HCT116 (cell line): ENCODE measurements at regions not wholly inside any gene's neighbourhood (a gene's known extent, or its start where the extent isn't known, plus 50 kb on each side); places are given as distances from the start of the nearest gene placed in this dataset.

Source experiments
- CTCF ChIP-seq, 3 experiments: fragments of 200-600 bp in 1 of 3; sonication (generic) in 1 of 3; IDR thresholded peaks in 2 of 3; conservative IDR thresholded peaks in 1 of 3; 2 replicates each; pipeline ENCODE4 v1.5.1; 2012 to 2017; ENCODE audit warnings: low read depth in 2 of 3, low read length in 2 of 3, antibody characterized with exemption in 1 of 3, borderline replicate concordance in 1 of 3, control low read depth in 1 of 3, mild to moderate bottlenecking in 1 of 3, mixed read lengths in 1 of 3, mixed run types in 1 of 3, moderate library complexity in 1 of 3; ENCODE audit not compliant: insufficient read depth in 1 of 3
- EGR1 ChIP-seq: IDR thresholded peaks from 2 replicates; pipeline ENCODE4 v1.6.1; 2012; ENCODE audit warnings: low read depth
- ELF1 ChIP-seq: IDR thresholded peaks from 2 replicates; pipeline ENCODE4 v1.6.1; 2012; ENCODE audit warnings: low read depth, borderline replicate concordance
- EZH2 ChIP-seq: fragments of 200-600 bp; sonication (generic); IDR thresholded peaks from 2 replicates; pipeline ENCODE4 v1.6.1; 2017; ENCODE audit warnings: antibody characterized with exemption, mixed run types
- EZH2phosphoT487 ChIP-seq: fragments of 200-600 bp; IDR thresholded peaks from 2 replicates; pipeline ENCODE4 v1.6.1; 2018; ENCODE audit warnings: antibody characterized with exemption, borderline replicate concordance
- POLR2A ChIP-seq: IDR thresholded peaks from 2 replicates; pipeline ENCODE4 v1.7.0; 2011; ENCODE audit warnings: borderline replicate concordance; ENCODE audit not compliant: insufficient read depth, insufficient read length; ENCODE audit errors: extremely low read depth
- REST ChIP-seq: IDR thresholded peaks from 2 replicates; pipeline ENCODE4 v1.6.1; 2012; ENCODE audit warnings: low read depth
- SIN3A ChIP-seq: IDR thresholded peaks from 2 replicates; pipeline ENCODE4 v1.6.1; 2012; ENCODE audit warnings: low read depth
- ZNF274 ChIP-seq: fragments of 200-500 bp; sonication (Bioruptor generic); IDR thresholded peaks from 2 replicates; pipeline ENCODE4 v1.6.1; 2014; ENCODE audit warnings: mild to moderate bottlenecking, low read depth, low read length, inconsistent platforms
- TF ChIP-seq, protein P1 (sequence below): IDR thresholded peaks from 2 replicates; pipeline ENCODE4 v1.6.1; 2012
- TF ChIP-seq, protein P2 (sequence below): IDR thresholded peaks from 2 replicates; pipeline ENCODE4 v1.6.1; 2012

GRCh38 chr2:228774548-228774947 lies 496.5 kb downstream of the PID1 start:
- no peak for TF ChIP-seq EZH2phosphoT487
- TF ChIP-seq CTCF (IDR thresholded peaks at IDR 0.05 in 2 of 3, conservative IDR thresholded peaks at IDR 0.05 in 1 of 3; ENCODE audit: borderline replicate concordance in 1 of 3, insufficient read depth in 1 of 3, low read depth in 2 of 3, low read length in 2 of 3): no peak
- TF ChIP-seq EZH2: no peak
- TF ChIP-seq, protein P1, sequence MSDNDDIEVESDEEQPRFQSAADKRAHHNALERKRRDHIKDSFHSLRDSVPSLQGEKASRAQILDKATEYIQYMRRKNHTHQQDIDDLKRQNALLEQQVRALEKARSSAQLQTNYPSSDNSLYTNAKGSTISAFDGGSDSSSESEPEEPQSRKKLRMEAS: no peak
- no peak for TF ChIP-seq POLR2A
- TF ChIP-seq REST: no peak
- TF ChIP-seq ZNF274: no peak
- TF ChIP-seq, protein P2, sequence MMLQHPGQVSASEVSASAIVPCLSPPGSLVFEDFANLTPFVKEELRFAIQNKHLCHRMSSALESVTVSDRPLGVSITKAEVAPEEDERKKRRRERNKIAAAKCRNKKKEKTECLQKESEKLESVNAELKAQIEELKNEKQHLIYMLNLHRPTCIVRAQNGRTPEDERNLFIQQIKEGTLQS: no peak
- no peak for TF ChIP-seq SIN3A
- TF ChIP-seq EGR1: no peak
- TF ChIP-seq ELF1: no peak
